ENCODE measurements at regions not wholly inside any gene's neighbourhood (a gene's known extent, or its start where the extent isn't known, plus 50 kb on each side); places are given as distances from the start of the nearest gene placed in this dataset.

- DNase-seq = no peak
- Mint-ChIP-seq H3K27me3 (ENCODE audit: low read depth) (peaks cover 14% of the 10 kb centered on the region), H3K36me3 (ENCODE audit: insufficient read depth) (no peaks in the 10 kb centered on the region), H3K9me3 (no peaks in the 10 kb centered on the region), H3K4me3 (no peak overlapping the region), H3K4me1 (ENCODE audit: low read depth) (no peaks in the 10 kb centered on the region)
- no peak for ATAC-seq
Measured at GRCh38 chr5:61771808-61772207, 439.8 kb downstream of the ZSWIM6 start.

GRCh38 chr5:61775901-61776300, 443.8 kb downstream of the ZSWIM6 start:
- DNase-seq = no peak
- Mint-ChIP-seq H3K36me3 (ENCODE audit: insufficient read depth) (no peaks in the 10 kb centered on the region), H3K4me3 (no peak overlapping the region), H3K27me3 (ENCODE audit: low read depth) (peaks cover 13% of the 10 kb centered on the region), H3K4me1 (ENCODE audit: low read depth) (no peaks in the 10 kb centered on the region), H3K9me3 (no peaks in the 10 kb centered on the region)
- no peak for ATAC-seq

- ATAC-seq (no peak), DNase-seq (no peak)
- H3K4me1 Mint-ChIP-seq (ENCODE audit: low read depth) = no peaks in the 10 kb centered on the region
- H3K4me3 Mint-ChIP-seq = no peak overlapping the region
- no peaks in the 10 kb centered on the region for H3K9me3 Mint-ChIP-seq
- H3K36me3 Mint-ChIP-seq (ENCODE audit: insufficient read depth) = no peaks in the 10 kb centered on the region
- H3K27me3 Mint-ChIP-seq (ENCODE audit: low read depth) = peaks cover 13% of the 10 kb centered on the region
Measured at GRCh38 chr5:61777292-61777691, 445.2 kb downstream of the ZSWIM6 start.

GRCh38 chr5:61779743-61780142, 447.7 kb downstream of the ZSWIM6 start:
- Mint-ChIP-seq H3K36me3 (ENCODE audit: insufficient read depth) (no peaks in the 10 kb centered on the region), H3K4me1 (ENCODE audit: low read depth) (no peaks in the 10 kb centered on the region), H3K9me3 (no peaks in the 10 kb centered on the region), H3K27me3 (ENCODE audit: low read depth) (peaks cover 10% of the 10 kb centered on the region), H3K4me3 (no peak overlapping the region)
- ATAC-seq (no peak), DNase-seq (no peak)

GRCh38 chr5:61783481-61783880, 451.4 kb downstream of the ZSWIM6 start:
- no peaks in the 10 kb centered on the region for H3K4me1 Mint-ChIP-seq (ENCODE audit: low read depth)
- no peaks in the 10 kb centered on the region for H3K36me3 Mint-ChIP-seq (ENCODE audit: insufficient read depth)
- no peak overlapping the region for H3K4me3 Mint-ChIP-seq
- DNase-seq (no peak), ATAC-seq (no peak)
- no peaks in the 10 kb centered on the region for H3K9me3 Mint-ChIP-seq
- no peaks in the 10 kb centered on the region for H3K27me3 Mint-ChIP-seq (ENCODE audit: low read depth)

- Mint-ChIP-seq H3K9me3 (no peaks in the 10 kb centered on the region), H3K27me3 (ENCODE audit: low read depth) (no peaks in the 10 kb centered on the region), H3K36me3 (ENCODE audit: insufficient read depth) (no peaks in the 10 kb centered on the region), H3K4me1 (ENCODE audit: low read depth) (no peaks in the 10 kb centered on the region), H3K4me3 (no peak overlapping the region)
- ATAC-seq = no peak
- no peak for DNase-seq
Measured at GRCh38 chr5:61784341-61784740, 452.3 kb downstream of the ZSWIM6 start.

GRCh38 chr5:61788548-61788947, 456.5 kb downstream of the ZSWIM6 start:
- ATAC-seq (no peak), DNase-seq (no peak)
- Mint-ChIP-seq H3K36me3 (ENCODE audit: insufficient read depth) (no peaks in the 10 kb centered on the region), H3K4me1 (ENCODE audit: low read depth) (no peaks in the 10 kb centered on the region), H3K27me3 (ENCODE audit: low read depth) (no peaks in the 10 kb centered on the region), H3K4me3 (no peak overlapping the region), H3K9me3 (no peaks in the 10 kb centered on the region)

- Mint-ChIP-seq H3K4me1 (ENCODE audit: low read depth) (no peaks in the 10 kb centered on the region), H3K9me3 (no peaks in the 10 kb centered on the region), H3K4me3 (no peak overlapping the region), H3K36me3 (ENCODE audit: insufficient read depth) (no peaks in the 10 kb centered on the region), H3K27me3 (ENCODE audit: low read depth) (no peaks in the 10 kb centered on the region)
- DNase-seq = no peak
- ATAC-seq = no peak
Measured at GRCh38 chr5:61790007-61790406, 457.9 kb downstream of the ZSWIM6 start.

GRCh38 chr5:61790678-61791077, 458.6 kb downstream of the ZSWIM6 start:
- Mint-ChIP-seq H3K4me1 (ENCODE audit: low read depth) (no peaks in the 10 kb centered on the region), H3K4me3 (no peak overlapping the region), H3K36me3 (ENCODE audit: insufficient read depth) (no peaks in the 10 kb centered on the region), H3K27me3 (ENCODE audit: low read depth) (no peaks in the 10 kb centered on the region), H3K9me3 (no peaks in the 10 kb centered on the region)
- DNase-seq (no peak), ATAC-seq (peak in 1 of 2 donors; percentile 25)

GRCh38 chr5:61796773-61797172, 464.7 kb downstream of the ZSWIM6 start:
- no peak for DNase-seq
- peaks cover 2% of the 10 kb centered on the region for H3K27me3 Mint-ChIP-seq (ENCODE audit: low read depth)
- no peaks in the 10 kb centered on the region for H3K36me3 Mint-ChIP-seq (ENCODE audit: insufficient read depth)
- H3K4me3 Mint-ChIP-seq = no peak overlapping the region
- H3K4me1 Mint-ChIP-seq (ENCODE audit: low read depth) = no peaks in the 10 kb centered on the region
- ATAC-seq = no peak
- H3K9me3 Mint-ChIP-seq = no peaks in the 10 kb centered on the region

GRCh38 chr5:61800450-61800849, 468.4 kb downstream of the ZSWIM6 start:
- H3K36me3 Mint-ChIP-seq (ENCODE audit: insufficient read depth) = no peaks in the 10 kb centered on the region
- no peaks in the 10 kb centered on the region for H3K4me1 Mint-ChIP-seq (ENCODE audit: low read depth)
- no peak for ATAC-seq

GRCh38 chr5:61801174-61801573, 469.1 kb downstream of the ZSWIM6 start:
- peaks cover 2% of the 10 kb centered on the region for H3K27me3 Mint-ChIP-seq (ENCODE audit: low read depth)
- DNase-seq = no peak
- H3K4me1 Mint-ChIP-seq (ENCODE audit: low read depth) = no peaks in the 10 kb centered on the region
- no peaks in the 10 kb centered on the region for H3K9me3 Mint-ChIP-seq
- no peak overlapping the region for H3K4me3 Mint-ChIP-seq
- no peak for ATAC-seq
- H3K36me3 Mint-ChIP-seq (ENCODE audit: insufficient read depth) = no peaks in the 10 kb centered on the region

More at GRCh38 chr5:61800450-61800849, 468.4 kb downstream of the ZSWIM6 start:
- H3K27me3 Mint-ChIP-seq (ENCODE audit: low read depth) = peaks cover 2% of the 10 kb centered on the region
- DNase-seq = no peak
- no peak overlapping the region for H3K4me3 Mint-ChIP-seq
- H3K9me3 Mint-ChIP-seq = no peaks in the 10 kb centered on the region

GRCh38 chr5:61802456-61802855, 470.4 kb downstream of the ZSWIM6 start:
- DNase-seq = no peak
- Mint-ChIP-seq H3K4me1 (ENCODE audit: low read depth) (no peaks in the 10 kb centered on the region), H3K4me3 (no peak overlapping the region), H3K36me3 (ENCODE audit: insufficient read depth) (no peaks in the 10 kb centered on the region), H3K9me3 (no peaks in the 10 kb centered on the region), H3K27me3 (ENCODE audit: low read depth) (peaks cover 2% of the 10 kb centered on the region)
- ATAC-seq = no peak

- DNase-seq = no peak
- Mint-ChIP-seq H3K9me3 (no peaks in the 10 kb centered on the region), H3K27me3 (ENCODE audit: low read depth) (peaks cover 3% of the 10 kb centered on the region), H3K4me3 (no peak overlapping the region), H3K4me1 (ENCODE audit: low read depth) (no peaks in the 10 kb centered on the region), H3K36me3 (ENCODE audit: insufficient read depth) (no peaks in the 10 kb centered on the region)
- no peak for ATAC-seq
Measured at GRCh38 chr5:61805101-61805500, 473.0 kb downstream of the ZSWIM6 start.

GRCh38 chr5:61806491-61807020, 474.5 kb downstream of the ZSWIM6 start:
- H3K4me3 Mint-ChIP-seq = no peak overlapping the region
- H3K9me3 Mint-ChIP-seq = no peaks in the 10 kb centered on the region
- peaks cover 3% of the 10 kb centered on the region for H3K27me3 Mint-ChIP-seq (ENCODE audit: low read depth)
- H3K4me1 Mint-ChIP-seq (ENCODE audit: low read depth) = no peaks in the 10 kb centered on the region
- H3K36me3 Mint-ChIP-seq (ENCODE audit: insufficient read depth) = no peaks in the 10 kb centered on the region
- ATAC-seq (no peak), DNase-seq (no peak)

GRCh38 chr5:61808091-61808490, 476.0 kb downstream of the ZSWIM6 start:
- DNase-seq (no peak), ATAC-seq (no peak)
- no peaks in the 10 kb centered on the region for H3K4me1 Mint-ChIP-seq (ENCODE audit: low read depth)
- peaks cover 7% of the 10 kb centered on the region for H3K27me3 Mint-ChIP-seq (ENCODE audit: low read depth)
- no peak overlapping the region for H3K4me3 Mint-ChIP-seq
- H3K9me3 Mint-ChIP-seq = no peaks in the 10 kb centered on the region
- H3K36me3 Mint-ChIP-seq (ENCODE audit: insufficient read depth) = no peaks in the 10 kb centered on the region
